H1 (cell line): ENCODE measurements at regions not wholly inside any gene's neighbourhood (a gene's known extent, or its start where the extent isn't known, plus 50 kb on each side); places are given as distances from the start of the nearest gene placed in this dataset.

Experiments used
- CTCF ChIA-PET: fragments of 300-600 bp; sonication (Branson Sonifier 250); formaldehyde crosslinking; loops from one replicate; lab custom pipeline; 2021; ENCODE audit not compliant: partially characterized antibody; lab: Charles Lee
- POLR2A ChIA-PET: fragments of 300-600 bp; sonication (Branson Sonifier 250); formaldehyde crosslinking; loops from one replicate; lab custom pipeline; 2021; ENCODE audit warnings: inconsistent platforms; ENCODE audit not compliant: partially characterized antibody; lab: Charles Lee
- DNase-seq, 2 experiments: peaks; one replicate each; pipeline versions ENCODE4 v3.0.0 to v3.0.0-alpha.2; 2010 to 2022; ENCODE audit warnings: low spot score in 2 of 2, low read depth in 1 of 2, mixed read lengths in 1 of 2
- FAIRE-seq: peaks from 2 replicates; lab custom pipeline; 2011; peaks lifted over from hg19 to GRCh38; lab: Jason Lieb, UNC
- H2AFZ ChIP-seq: 2 replicates; pipeline ENCODE4 v1.8.1; 2012; ENCODE audit warnings: low read length, inconsistent platforms
- H2AK5ac ChIP-seq: 2 replicates; pipeline ENCODE4 v1.6.1; 2013; ENCODE audit warnings: low read depth, low read length
- H2BK120ac ChIP-seq: replicated peaks from 2 replicates; pipeline ENCODE3; 2013; ENCODE audit warnings: low read depth, low read length, inconsistent platforms
- H2BK12ac ChIP-seq: 2 replicates; pipeline ENCODE4 v1.6.1; 2013; ENCODE audit warnings: low read depth, low read length
- H2BK15ac ChIP-seq: 2 replicates; pipeline ENCODE4 v1.6.1; 2013; ENCODE audit warnings: low read length
- H2BK20ac ChIP-seq: 2 replicates; pipeline ENCODE4 v1.6.1; 2013; ENCODE audit warnings: low read length
- H2BK5ac ChIP-seq: 2 replicates; pipeline ENCODE4 v1.6.1; 2013; ENCODE audit warnings: low read depth, low read length
- H3K14ac ChIP-seq: 2 replicates; pipeline ENCODE4 v1.6.1; 2013; ENCODE audit warnings: inconsistent platforms; ENCODE audit not compliant: insufficient read length
- H3K18ac ChIP-seq: 2 replicates; pipeline ENCODE4 v1.6.1; 2013; ENCODE audit warnings: low read length; ENCODE audit errors: extremely low read depth
- H3K23ac ChIP-seq: 2 replicates; pipeline ENCODE4 v1.6.1; 2013; ENCODE audit warnings: inconsistent platforms; ENCODE audit not compliant: insufficient read length
- H3K23me2 ChIP-seq: 2 replicates; pipeline ENCODE4 v1.6.1; 2013; ENCODE audit warnings: low read depth, low read length
- H3K27ac ChIP-seq: 2 replicates; pipeline ENCODE4 v1.6.1; 2011; ENCODE audit warnings: low read depth, low read length, inconsistent platforms
- H3K27me3 ChIP-seq, 4 experiments: replicated peaks in 1 of 4; 1 replicate in 1 of 4; 2 replicates in 3 of 4; pipeline versions ENCODE4 v1.6.1 to v1.8.1; 2011 to 2013; ENCODE audit warnings: low read length in 3 of 4, mild to moderate bottlenecking in 3 of 4, inconsistent platforms in 2 of 4, mixed read lengths in 2 of 4, moderate library complexity in 1 of 4; ENCODE audit not compliant: control insufficient read depth in 3 of 4, insufficient read depth in 3 of 4; ENCODE audit errors: extremely low read depth in 1 of 4
- H3K36me3 ChIP-seq, 4 experiments: 2 replicates each; pipeline versions ENCODE4 v1.6.1 to v1.8.1; 2011 to 2013; ENCODE audit warnings: mild to moderate bottlenecking in 4 of 4, low read length in 3 of 4, moderate library complexity in 2 of 4, control low read depth in 1 of 4, inconsistent platforms in 1 of 4; ENCODE audit not compliant: insufficient read depth in 4 of 4, control insufficient read depth in 2 of 4
- H3K4ac ChIP-seq: replicated peaks from 2 replicates; pipeline ENCODE3; 2013; ENCODE audit warnings: low read length, low read depth, mixed read lengths, inconsistent platforms; ENCODE audit not compliant: insufficient read length
- H3K4me1 ChIP-seq, 4 experiments: replicated peaks in 1 of 4; 1 replicate in 1 of 4; 2 replicates in 3 of 4; pipeline versions ENCODE4 v1.6.1 to v1.8.1; 2011 to 2013; ENCODE audit warnings: low read length in 3 of 4, inconsistent platforms in 2 of 4, mixed read lengths in 1 of 4; ENCODE audit not compliant: insufficient read depth in 4 of 4, control insufficient read depth in 3 of 4
- H3K4me2 ChIP-seq, 2 experiments: 2 replicates each; pipeline versions ENCODE4 v1.6.1 to v1.8.1; 2011 to 2013; ENCODE audit warnings: low read depth in 2 of 2, low read length in 2 of 2, control low read depth in 1 of 2, inconsistent platforms in 1 of 2, mild to moderate bottlenecking in 1 of 2; ENCODE audit not compliant: insufficient read depth in 1 of 2
- H3K4me3 ChIP-seq, 4 experiments: fragments of 200-600, 300-600 bp in 1 of 4; sonication (generic), shearing (Covaris generic), sonication (Bioruptor Twin) in 1 of 4; 2 replicates each; pipeline versions ENCODE4 v1.5.1 to v1.8.1; 2011 to 2016; ENCODE audit warnings: low read length in 4 of 4, low read depth in 3 of 4, control low read depth in 2 of 4, inconsistent platforms in 2 of 4, mild to moderate bottlenecking in 2 of 4, mixed read lengths in 1 of 4, moderate library complexity in 1 of 4; ENCODE audit not compliant: insufficient read depth in 2 of 4; ENCODE audit errors: extremely low read depth in 1 of 4
- H3K56ac ChIP-seq: replicated peaks from 2 replicates; pipeline ENCODE3; 2013; ENCODE audit warnings: low read depth, mild to moderate bottlenecking, mixed read lengths, low read length, inconsistent platforms; ENCODE audit not compliant: insufficient read length
- H3K79me1 ChIP-seq: 2 replicates; pipeline ENCODE4 v1.6.1; 2013; ENCODE audit warnings: low read depth, low read length, control low read depth
- H3K79me2 ChIP-seq, 2 experiments: 2 replicates each; pipeline versions ENCODE4 v1.6.1 to v1.8.1; 2012 to 2013; ENCODE audit warnings: low read length in 2 of 2, mild to moderate bottlenecking in 2 of 2, inconsistent platforms in 1 of 2; ENCODE audit not compliant: insufficient read depth in 2 of 2, control insufficient read depth in 1 of 2
- H3K9ac ChIP-seq, 4 experiments: replicated peaks in 1 of 4; 1 replicate in 1 of 4; 2 replicates in 3 of 4; pipeline versions ENCODE4 v1.6.1 to v1.8.1; 2011 to 2013; ENCODE audit warnings: low read depth in 3 of 4, low read length in 3 of 4, control low read depth in 2 of 4, mild to moderate bottlenecking in 2 of 4, moderate library complexity in 2 of 4, inconsistent platforms in 1 of 4; ENCODE audit errors: extremely low read depth in 1 of 4
- H3K9me3 ChIP-seq, 2 experiments: 2 replicates each; pipeline versions ENCODE4 v1.6.1 to v1.8.1; 2012 to 2013; ENCODE audit warnings: mild to moderate bottlenecking in 2 of 2, moderate library complexity in 2 of 2, control low read depth in 1 of 2, inconsistent platforms in 1 of 2, low read depth in 1 of 2, low read length in 1 of 2, mixed read lengths in 1 of 2; ENCODE audit not compliant: insufficient read depth in 2 of 2
- H4K20me1 ChIP-seq, 2 experiments: replicated peaks in 1 of 2; 2 replicates each; pipeline versions ENCODE3 to v1.8.1; 2011 to 2013; ENCODE audit warnings: inconsistent platforms in 2 of 2, low read length in 2 of 2, mild to moderate bottlenecking in 1 of 2; ENCODE audit not compliant: insufficient read depth in 2 of 2, control insufficient read depth in 1 of 2
- H4K5ac ChIP-seq: 2 replicates; pipeline ENCODE4 v1.6.1; 2013; ENCODE audit warnings: low read length, low read depth, mixed read lengths, inconsistent platforms; ENCODE audit not compliant: insufficient read length
- H4K8ac ChIP-seq: 2 replicates; pipeline ENCODE4 v1.8.0; 2013; ENCODE audit warnings: mild to moderate bottlenecking, moderate library complexity, low read length, inconsistent platforms; ENCODE audit not compliant: insufficient read depth; ENCODE audit errors: extremely low read depth
- H4K91ac ChIP-seq: replicated peaks from 2 replicates; pipeline ENCODE3; 2013; ENCODE audit warnings: low read length, mixed read lengths, inconsistent platforms; ENCODE audit not compliant: insufficient read length
- EGR1 ChIP-seq: IDR thresholded peaks from 2 replicates; pipeline ENCODE4 v1.6.1; 2011; ENCODE audit warnings: low read depth, low read length, borderline replicate concordance
- FOSL1 ChIP-seq: IDR thresholded peaks from 2 replicates; pipeline ENCODE4 v1.6.1; 2011; ENCODE audit warnings: mild to moderate bottlenecking, low read depth, low read length, moderate library complexity; ENCODE audit not compliant: insufficient read depth
- RXRA ChIP-seq: IDR thresholded peaks from 2 replicates; pipeline ENCODE4 v1.6.1; 2011; ENCODE audit warnings: low read depth, mild to moderate bottlenecking, low read length, moderate library complexity; ENCODE audit not compliant: insufficient read depth
- WGBS, 2 experiments: shearing (Covaris generic) in 1 of 2; methylation state at CpG; one replicate each; pipeline versions ENCODE4 v1.1.6 to v1.1.7; 2013 to 2015; ENCODE audit warnings: low lambda C conversion rate in 2 of 2, mixed read lengths in 2 of 2, inconsistent platforms in 1 of 2, low coverage in 1 of 2, missing lambda C conversion rate in 1 of 2; ENCODE audit not compliant: insufficient replicate concordance in 2 of 2, insufficient coverage in 1 of 2, insufficient read length in 1 of 2; ENCODE audit errors: extremely low coverage in 1 of 2, missing lambda C conversion rate in 1 of 2; 5-methylcytosine and 5-hydroxymethylcytosine counted together

DNA sequence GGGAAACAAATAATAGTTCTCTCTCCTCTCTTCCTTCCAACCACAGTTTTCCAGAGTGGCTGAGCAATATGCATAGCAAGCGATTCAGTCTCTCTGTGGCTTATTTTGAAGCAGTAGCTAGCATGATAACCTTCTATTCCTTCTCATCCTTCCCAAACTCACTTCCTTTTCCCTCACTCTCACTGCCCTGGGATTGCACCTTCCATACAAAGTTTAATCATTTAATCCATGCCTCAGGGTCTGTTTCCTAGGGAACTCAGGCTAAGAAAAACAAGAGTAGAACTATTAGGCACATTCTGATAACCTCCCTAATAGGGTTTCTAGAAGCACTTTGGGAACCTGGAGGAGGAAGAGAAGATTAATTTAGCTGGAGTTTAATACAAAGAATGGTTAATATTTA is 97.7 kb upstream of the S1PR1 start:
- no peak overlapping the region; a peak in 1 of 7 replicates for H3K9ac ChIP-seq
- no peak overlapping the region for H2BK120ac ChIP-seq
- no peaks in the 10 kb centered on the region for H3K79me1 ChIP-seq
- H3K4me3 ChIP-seq, result no peak overlapping the region
- no peak overlapping the region for H3K18ac ChIP-seq
- H3K4ac ChIP-seq, result no peak overlapping the region
- no peak overlapping the region for H3K23ac ChIP-seq
- H3K14ac ChIP-seq, result no peak overlapping the region
- H3K9me3 ChIP-seq, result no peaks in the 10 kb centered on the region
- no peaks in the 10 kb centered on the region for H3K79me2 ChIP-seq
- peaks cover 0 to 1% of the 10 kb centered on the region in 2 experiments for H4K20me1 ChIP-seq
- no peak overlapping the region for H2BK20ac ChIP-seq
- ChIA-PET POLR2A (no interaction called here), CTCF (interaction anchor here (1.0 to 6.9 kb wide), 6 partner anchors 13 to 219 kb away, joined by 3 to 82 read pairs (median 4); no protein-coding TSS in a partner anchor)
- H2BK5ac ChIP-seq, result no peak overlapping the region
- DNase-seq (no peak), FAIRE-seq (no peak)
- H2AFZ ChIP-seq, result peak overlapping the region; percentile 49; the same call in 1 of the 2 replicates
- H4K8ac ChIP-seq, result no peak overlapping the region
- no peak overlapping the region for H4K91ac ChIP-seq
- H3K4me2 ChIP-seq, result no peak overlapping the region; a peak in 1 of 4 replicates
- peaks cover 0 to 10% (median 1%) of the 10 kb centered on the region in 4 experiments; a peak in 2 of 7 replicates for H3K4me1 ChIP-seq
- no peak overlapping the region for H4K5ac ChIP-seq
- H3K56ac ChIP-seq, result no peak overlapping the region
- 89% methylated on average over 1 of the region's 1 CpG; no CpG with 5 or more reads in 1 of the 2 experiments for WGBS, 2 experiments
- H2BK15ac ChIP-seq, result no peak overlapping the region
- H3K27ac ChIP-seq, result no peak overlapping the region
- no peaks in the 10 kb centered on the region for H3K23me2 ChIP-seq
- no peak overlapping the region for H2BK12ac ChIP-seq
- H2AK5ac ChIP-seq, result no peak overlapping the region
- no peaks in the 10 kb centered on the region for H3K36me3 ChIP-seq
- no peaks in the 10 kb centered on the region for H3K27me3 ChIP-seq
- no peak for TF ChIP-seq EGR1
- no peak for TF ChIP-seq FOSL1
- TF ChIP-seq RXRA, result no peak
